ENCODE measurements at regions not wholly inside any gene's neighbourhood (a gene's known extent, or its start where the extent isn't known, plus 50 kb on each side); places are given as distances from the start of the nearest gene placed in this dataset.
A peak's percentile ranks its signal among the peaks of the same experiment; 100 is the strongest.

- POLR2A ChIA-PET, result no interaction called here
- H3K9ac ChIP-seq, result no peak overlapping the region
- no peaks in the 10 kb centered on the region for H3K9me3 ChIP-seq
- peaks cover 0 to 10% of the 10 kb centered on the region in 2 experiments; a peak in 1 of 4 replicates for H3K4me1 ChIP-seq (ENCODE audit: control insufficient read depth in 1 of 2, insufficient read depth in 2 of 2, low read depth in 1 of 2, low read length in 1 of 2)
- CTCF ChIA-PET, result interaction anchor here (1.0 to 1.7 kb wide), 2 partner anchors 28 to 148 kb away, joined by 3 read pairs; no protein-coding TSS in a partner anchor
- H2AFZ ChIP-seq (ENCODE audit: low read depth), result no peak overlapping the region
- no peak overlapping the region for H3K4me2 ChIP-seq
- H4K20me1 ChIP-seq (ENCODE audit: insufficient read depth), result no peaks in the 10 kb centered on the region
- TF ChIP-seq NFIC (IDR thresholded peaks at IDR 0.05; ENCODE audit: borderline replicate concordance) (no peak), MAX (IDR thresholded peaks at IDR 0.05; ENCODE audit: low read depth) (no peak), RXRA (IDR thresholded peaks at IDR 0.05; ENCODE audit: borderline replicate concordance, low read depth) (no peak), USF1 (IDR thresholded peaks at IDR 0.05; ENCODE audit: borderline replicate concordance, low read depth) (no peak)
- peaks cover 5% of the 10 kb centered on the region for H3F3A ChIP-seq (replicated peaks; ENCODE audit: insufficient read depth)
- H3K4me3 ChIP-seq (ENCODE audit: low read depth in 2 of 2, low read length in 1 of 2), result no peak overlapping the region
- no peaks in the 10 kb centered on the region for H3K79me2 ChIP-seq (ENCODE audit: insufficient read depth)
- no peaks in the 10 kb centered on the region for H3K9me2 ChIP-seq
- peak; percentile 50 for DNase-seq
- no peaks in the 10 kb centered on the region for H3K36me3 ChIP-seq (replicated peaks in 1 of 2; ENCODE audit: control insufficient read depth in 1 of 2, insufficient read depth in 2 of 2, low read length in 1 of 2)
- no peaks in the 10 kb centered on the region for H3K27me3 ChIP-seq (ENCODE audit: insufficient read depth)
- no peak overlapping the region for H3K27ac ChIP-seq (ENCODE audit: low read depth in 2 of 2, low read length in 1 of 2)
- WGBS (ENCODE audit: low lambda C conversion rate), result 84% methylated on average over 5 of the region's 5 CpGs
Measured at GRCh38 chr5:17042041-17042440, 106.0 kb upstream of the MYO10 start.

- no peaks in the 10 kb centered on the region for H3K9me3 ChIP-seq
- no peak overlapping the region for H3K9ac ChIP-seq
- H3K27ac ChIP-seq (ENCODE audit: low read depth in 2 of 2, low read length in 1 of 2), result no peak overlapping the region
- H3K4me1 ChIP-seq (ENCODE audit: control insufficient read depth in 1 of 2, insufficient read depth in 2 of 2, low read depth in 1 of 2, low read length in 1 of 2), result no peaks in the 10 kb centered on the region
- H4K20me1 ChIP-seq (ENCODE audit: insufficient read depth), result no peaks in the 10 kb centered on the region
- ChIA-PET CTCF (no interaction called here), POLR2A (no interaction called here)
- H2AFZ ChIP-seq (ENCODE audit: low read depth), result no peak overlapping the region
- no peak overlapping the region for H3K4me3 ChIP-seq (ENCODE audit: low read depth in 2 of 2, low read length in 1 of 2)
- no peaks in the 10 kb centered on the region for H3K27me3 ChIP-seq (ENCODE audit: insufficient read depth)
- H3K36me3 ChIP-seq (replicated peaks in 1 of 2; ENCODE audit: control insufficient read depth in 1 of 2, insufficient read depth in 2 of 2, low read length in 1 of 2), result no peaks in the 10 kb centered on the region
- H3K9me2 ChIP-seq, result no peaks in the 10 kb centered on the region
- H3K4me2 ChIP-seq, result no peak overlapping the region
- DNase-seq, result no peak
- no peaks in the 10 kb centered on the region for H3F3A ChIP-seq (replicated peaks; ENCODE audit: insufficient read depth)
- H3K79me2 ChIP-seq (ENCODE audit: insufficient read depth), result no peaks in the 10 kb centered on the region
- no peak for TF ChIP-seq TAF1 (IDR thresholded peaks at IDR 0.05; ENCODE audit: borderline replicate concordance, low read depth, low read length)
- no peak for TF ChIP-seq ZBTB33 (IDR thresholded peaks at IDR 0.05; ENCODE audit: borderline replicate concordance, low read depth)
- no peak for TF ChIP-seq MEF2A (IDR thresholded peaks at IDR 0.05; ENCODE audit: borderline replicate concordance, low read depth)
- TF ChIP-seq POLR2AphosphoS5 (IDR thresholded peaks at IDR 0.05; ENCODE audit: low read depth, low read length), result no peak
- no peak for TF ChIP-seq GABPA (IDR thresholded peaks at IDR 0.05; ENCODE audit: low read depth)
- no peak for TF ChIP-seq FOXM1 (IDR thresholded peaks at IDR 0.05; ENCODE audit: low read depth)
- no peak for TF ChIP-seq RAD21 (IDR thresholded peaks at IDR 0.05; ENCODE audit: low read length)
- no peak for TF ChIP-seq REST (IDR thresholded peaks at IDR 0.05; ENCODE audit: low read depth, low read length)
- no peak for TF ChIP-seq EP300 (IDR thresholded peaks at IDR 0.05; ENCODE audit: borderline replicate concordance in 1 of 2, low read depth in 1 of 2, low read length in 1 of 2)
- no peak for TF ChIP-seq SIN3A (IDR thresholded peaks at IDR 0.05; ENCODE audit: borderline replicate concordance, low read depth, low read length)
- TF ChIP-seq MXI1 (IDR thresholded peaks at IDR 0.05; ENCODE audit: low read depth, low read length), result no peak
- no peak for TF ChIP-seq NRF1 (IDR thresholded peaks at IDR 0.05; ENCODE audit: low read depth, low read length)
- no peak for TF ChIP-seq YY1 (IDR thresholded peaks at IDR 0.05; ENCODE audit: low read depth)
- no peak for TF ChIP-seq MAX (IDR thresholded peaks at IDR 0.05; ENCODE audit: low read depth)
- no peak for TF ChIP-seq TEAD4 (IDR thresholded peaks at IDR 0.05; ENCODE audit: borderline replicate concordance, insufficient read depth)
- no peak for TF ChIP-seq RFX5 (IDR thresholded peaks at IDR 0.05; ENCODE audit: low read length)
- no peak for TF ChIP-seq FOXJ3 (CRISPR knock-in tag; IDR thresholded peaks at IDR 0.05)
- no peak for TF ChIP-seq USF2 (IDR thresholded peaks at IDR 0.05; ENCODE audit: borderline replicate concordance, low read depth, low read length)
Measured at GRCh38 chr5:17046320-17046719, 110.2 kb upstream of the MYO10 start.

Data from SK-N-SH (cell line).